B cell (primary cell): ENCODE measurements at regions not wholly inside any gene's neighbourhood (a gene's known extent, or its start where the extent isn't known, plus 50 kb on each side); places are given as distances from the start of the nearest gene placed in this dataset.

Experiments
- ATAC-seq: fragments of 200-7000 bp; cut with Tn5 transposase; one replicate; pipeline ENCODE4 v1.10.0; 2021; ENCODE audit warnings: low read depth, mild to moderate bottlenecking, moderate number of reproducible peaks, moderate library complexity
- CTCF ChIA-PET: fragments of 350-600 bp; sonication (Branson Sonifier 250); formaldehyde crosslinking; loops from one replicate; lab custom pipeline; 2021; ENCODE audit warnings: antibody characterized with exemption, inconsistent platforms; lab: Charles Lee
- POLR2A ChIA-PET: fragments of 350-600 bp; sonication (Branson Sonifier 250); formaldehyde crosslinking; loops from one replicate; lab custom pipeline; 2021; ENCODE audit warnings: antibody characterized with exemption; lab: Charles Lee
- DNase-seq: peaks from one replicate; pipeline ENCODE4 v3.0.0; 2013
- H2AFZ ChIP-seq: 2 replicates; pipeline ENCODE4 v1.6.1; 2012; ENCODE audit warnings: mild to moderate bottlenecking, low read depth, low read length; ENCODE audit not compliant: insufficient read depth, poor library complexity, severe bottlenecking
- H3K27ac ChIP-seq, 2 donors: 1 replicate in 1 of 2; 2 replicates in 1 of 2; pipeline ENCODE4 v1.5.1; 2012 to 2013; ENCODE audit warnings: low read length in 2 of 2, mild to moderate bottlenecking in 2 of 2, moderate library complexity in 1 of 2
- H3K27me3 ChIP-seq, 4 experiments: fragments of 200-600 bp in 1 of 4; sonication (generic) in 1 of 4; replicated peaks in 1 of 4; 1 replicate in 2 of 4; 2 replicates in 2 of 4; pipeline versions ENCODE4 v1.6.1 to v1.7.0; 2013 to 2016; ENCODE audit warnings: low read length in 3 of 4, mild to moderate bottlenecking in 2 of 4, mixed read lengths in 1 of 4, moderate library complexity in 1 of 4; ENCODE audit not compliant: insufficient read depth in 4 of 4, control insufficient read depth in 3 of 4; ENCODE audit errors: control extremely low read depth in 1 of 4
- H3K36me3 ChIP-seq, 2 experiments: replicated peaks in 1 of 2; 1 replicate in 1 of 2; 2 replicates in 1 of 2; pipeline versions ENCODE4 v1.6.1 to v1.7.1; 2013; ENCODE audit warnings: low read length in 1 of 2; ENCODE audit not compliant: insufficient read depth in 2 of 2, control insufficient read depth in 1 of 2; ENCODE audit errors: control extremely low read depth in 1 of 2, extremely low read depth in 1 of 2
- H3K4me1 ChIP-seq, 2 donors: fragments of 200-600 bp in 1 of 2; sonication (generic) in 1 of 2; 1 replicate in 1 of 2; 2 replicates in 1 of 2; pipeline versions ENCODE4 v1.5.1 to v1.6.1; 2013 to 2017; ENCODE audit warnings: low read length in 2 of 2; ENCODE audit not compliant: control insufficient read depth in 2 of 2, insufficient read depth in 2 of 2
- H3K4me2 ChIP-seq: replicated peaks from 2 replicates; pipeline ENCODE3; 2012; ENCODE audit warnings: mild to moderate bottlenecking, low read depth, low read length; ENCODE audit not compliant: poor library complexity, severe bottlenecking
- H3K4me3 ChIP-seq, 5 experiments: fragments of 200-600 bp in 1 of 5; sonication (generic) in 1 of 5; 1 replicate in 3 of 5; 2 replicates in 2 of 5; pipeline versions ENCODE4 v1.5.1 to v1.7.0; 2011 to 2016; ENCODE audit warnings: low read length in 4 of 5, mild to moderate bottlenecking in 4 of 5, low read depth in 2 of 5, control low read depth in 1 of 5, moderate library complexity in 1 of 5; ENCODE audit not compliant: insufficient read depth in 1 of 5; ENCODE audit errors: control extremely low read depth in 1 of 5, extremely low read depth in 1 of 5
- H3K79me2 ChIP-seq: fragments of 200-600 bp; sonication (generic); one replicate; pipeline ENCODE4 v1.6.0; 2016; ENCODE audit warnings: low read length; ENCODE audit not compliant: control insufficient read depth, insufficient read depth
- H3K9ac ChIP-seq: fragments of 200-600 bp; sonication (generic); 2 replicates; pipeline ENCODE4 v1.6.1; 2017; ENCODE audit warnings: mild to moderate bottlenecking, low read length, moderate library complexity
- H3K9me3 ChIP-seq, 3 donors: one replicate each; pipeline versions ENCODE4 v1.6.1 to v1.7.1; 2013; ENCODE audit warnings: low read length in 2 of 3; ENCODE audit not compliant: control insufficient read depth in 2 of 3, insufficient read depth in 1 of 3; ENCODE audit errors: control extremely low read depth in 1 of 3
- H4K20me1 ChIP-seq: 2 replicates; pipeline ENCODE4 v1.6.0; 2012; ENCODE audit warnings: mild to moderate bottlenecking, low read length; ENCODE audit not compliant: insufficient read depth, control insufficient read depth, poor library complexity, severe bottlenecking
- H3K27ac Mint-ChIP-seq: one replicate; pipeline ENCODE4 v1.8.0; 2021; ENCODE audit warnings: mixed read lengths
- H3K27me3 Mint-ChIP-seq: one replicate; pipeline ENCODE4 v1.8.0; 2021; ENCODE audit warnings: mixed read lengths
- H3K4me1 Mint-ChIP-seq: one replicate; pipeline ENCODE4 v1.8.0; 2021; ENCODE audit warnings: mixed read lengths
- H3K4me3 Mint-ChIP-seq: one replicate; pipeline ENCODE4 v1.8.0; 2021; ENCODE audit warnings: mixed read lengths
- H3K9me3 Mint-ChIP-seq: one replicate; pipeline ENCODE4 v1.8.0; 2022; ENCODE audit warnings: mixed read lengths; ENCODE audit not compliant: insufficient read depth
- CTCF ChIP-seq: fragments of 200-600 bp; IDR thresholded peaks from one replicate; pipeline ENCODE4 v1.8.0; 2022; ENCODE audit warnings: antibody characterized with exemption, mild to moderate bottlenecking
- EZH2 ChIP-seq: IDR thresholded peaks from 2 replicates; pipeline ENCODE4 v1.6.1; 2012; ENCODE audit warnings: borderline replicate concordance, low read depth, mild to moderate bottlenecking, moderate library complexity, low read length; ENCODE audit not compliant: insufficient read depth, poor library complexity, severe bottlenecking
- WGBS: methylation state at CpG from one replicate; pipeline ENCODE4 v1.1.5; 2013; ENCODE audit warnings: missing lambda C conversion rate; ENCODE audit not compliant: insufficient coverage; 5-methylcytosine and 5-hydroxymethylcytosine counted together
- intact Hi-C: fragments of 100-400 bp; cut with micrococcal nuclease; formaldehyde crosslinking; loops from one replicate; pipeline ENCODE4 v1.10.0; 2022

GRCh38 chr5:145375521-145375920 is 459.6 kb downstream of the PRELID2 start:
- DNase-seq (no peak), ATAC-seq (no peak)
- Histone ChIP-seq H3K4me2 (no peak overlapping the region), H3K9me3 (peaks cover 3 to 18% (median 11%) of the 10 kb centered on the region in 3 donors), H4K20me1 (no peaks in the 10 kb centered on the region), H3K79me2 (no peaks in the 10 kb centered on the region), H3K4me1 (no peaks in the 10 kb centered on the region), H3K4me3 (no peak overlapping the region), H3K27ac (no peak overlapping the region), H3K9ac (no peak overlapping the region), H3K36me3 (no peaks in the 10 kb centered on the region), H2AFZ (no peak overlapping the region), H3K27me3 (no peaks in the 10 kb centered on the region)
- intact Hi-C loops = no loop called here
- H3K4me1 Mint-ChIP-seq = no peaks in the 10 kb centered on the region
- H3K27me3 Mint-ChIP-seq = no peaks in the 10 kb centered on the region
- POLR2A ChIA-PET = no interaction called here
- WGBS = 92% methylated on average over 2 of the region's 2 CpGs
- no peak overlapping the region for H3K4me3 Mint-ChIP-seq
- H3K27ac Mint-ChIP-seq = no peak overlapping the region
- CTCF ChIA-PET = no interaction called here
- TF ChIP-seq CTCF (no peak), EZH2 (no peak)
- peaks cover 5% of the 10 kb centered on the region for H3K9me3 Mint-ChIP-seq

GRCh38 chr5:145365464-145365863 is 469.7 kb downstream of the PRELID2 start:
- no peaks in the 10 kb centered on the region for H3K4me1 Mint-ChIP-seq
- H3K27ac Mint-ChIP-seq = no peak overlapping the region
- H3K9ac ChIP-seq = no peak overlapping the region
- 100% methylated on average over 1 of the region's 3 CpGs for WGBS
- no peaks in the 10 kb centered on the region for H3K36me3 ChIP-seq
- no peaks in the 10 kb centered on the region for H4K20me1 ChIP-seq
- no peaks in the 10 kb centered on the region for H3K79me2 ChIP-seq
- no peaks in the 10 kb centered on the region for H3K4me1 ChIP-seq
- no peaks in the 10 kb centered on the region for H3K9me3 ChIP-seq
- no peak overlapping the region for H3K4me3 Mint-ChIP-seq
- DNase-seq (no peak), ATAC-seq (no peak)
- no peak overlapping the region for H3K4me3 ChIP-seq
- no peak overlapping the region for H3K4me2 ChIP-seq
- no peak overlapping the region for H2AFZ ChIP-seq
- H3K27me3 ChIP-seq = no peaks in the 10 kb centered on the region
- CTCF ChIA-PET = no interaction called here
- H3K27me3 Mint-ChIP-seq = no peaks in the 10 kb centered on the region
- intact Hi-C loops = no loop called here
- H3K27ac ChIP-seq = no peak overlapping the region
- TF ChIP-seq EZH2 (no peak), CTCF (no peak)
- no peaks in the 10 kb centered on the region for H3K9me3 Mint-ChIP-seq
- POLR2A ChIA-PET = no interaction called here
